H9 (cell line): ENCODE measurements at regions not wholly inside any gene's neighbourhood (a gene's known extent, or its start where the extent isn't known, plus 50 kb on each side); places are given as distances from the start of the nearest gene placed in this dataset.

Experiments
- DNase-seq: peaks from one replicate; pipeline ENCODE4 v3.0.0-alpha.2; 2017
- H2AFZ ChIP-seq: one replicate; pipeline ENCODE4 v1.6.1; 2013; ENCODE audit warnings: mild to moderate bottlenecking, low read length, control low read depth, moderate library complexity
- H2AK5ac ChIP-seq: 2 replicates; pipeline ENCODE4 v1.6.1; 2013; ENCODE audit warnings: low read length, control low read depth, mixed read lengths; ENCODE audit not compliant: insufficient read length
- H2BK120ac ChIP-seq: one replicate; pipeline ENCODE4 v1.6.1; 2013; ENCODE audit warnings: low read depth, mild to moderate bottlenecking, low read length, control low read depth, inconsistent platforms; ENCODE audit not compliant: poor library complexity, severe bottlenecking
- H2BK12ac ChIP-seq: 2 replicates; pipeline ENCODE4 v1.6.1; 2013; ENCODE audit warnings: low read length, control low read depth, mixed read lengths, low read depth; ENCODE audit not compliant: insufficient read length
- H2BK15ac ChIP-seq: 2 replicates; pipeline ENCODE4 v1.6.1; 2013; ENCODE audit warnings: low read depth, low read length, control low read depth
- H2BK20ac ChIP-seq: one replicate; pipeline ENCODE4 v1.6.1; 2013; ENCODE audit warnings: low read depth, mild to moderate bottlenecking, low read length, control low read depth, inconsistent platforms; ENCODE audit not compliant: poor library complexity, severe bottlenecking
- H2BK5ac ChIP-seq: 2 replicates; pipeline ENCODE4 v1.6.1; 2013; ENCODE audit warnings: low read length, control low read depth, mixed read lengths; ENCODE audit not compliant: insufficient read length
- H3K14ac ChIP-seq: 2 replicates; pipeline ENCODE4 v1.6.1; 2013; ENCODE audit warnings: low read length, control low read depth; ENCODE audit not compliant: insufficient read depth
- H3K18ac ChIP-seq: 2 replicates; pipeline ENCODE4 v1.6.1; 2013; ENCODE audit warnings: low read depth, mild to moderate bottlenecking, mixed read lengths, low read length, control low read depth; ENCODE audit not compliant: insufficient read length
- H3K23ac ChIP-seq: 2 replicates; pipeline ENCODE4 v1.6.1; 2013; ENCODE audit warnings: low read length, control low read depth, mixed read lengths, low read depth; ENCODE audit not compliant: insufficient read length
- H3K23me2 ChIP-seq: 2 replicates; pipeline ENCODE4 v1.6.1; 2013; ENCODE audit warnings: low read depth, mild to moderate bottlenecking, mixed read lengths, low read length, control low read depth; ENCODE audit not compliant: insufficient read length, poor library complexity, severe bottlenecking
- H3K27ac ChIP-seq: 2 replicates; pipeline ENCODE4 v1.5.1; 2013; ENCODE audit warnings: low read length, control low read depth, mixed read lengths, low read depth; ENCODE audit not compliant: insufficient read length
- H3K27me3 ChIP-seq: 2 replicates; pipeline ENCODE4 v1.6.1; 2013; ENCODE audit warnings: low read length, control low read depth, inconsistent platforms; ENCODE audit not compliant: insufficient read depth
- H3K4ac ChIP-seq: 2 replicates; pipeline ENCODE4 v1.6.1; 2013; ENCODE audit warnings: low read depth, mild to moderate bottlenecking, control low read depth, inconsistent platforms, low read length, moderate library complexity
- H3K4me1 ChIP-seq: 2 replicates; pipeline ENCODE4 v1.6.1; 2013; ENCODE audit warnings: low read length, control low read depth, inconsistent platforms; ENCODE audit not compliant: insufficient read depth
- H3K4me2 ChIP-seq: 2 replicates; pipeline ENCODE4 v1.6.1; 2013; ENCODE audit warnings: low read length, control low read depth, mixed read lengths; ENCODE audit not compliant: insufficient read length, insufficient read depth
- H3K56ac ChIP-seq: 2 replicates; pipeline ENCODE4 v1.6.1; 2013; ENCODE audit warnings: low read depth, mild to moderate bottlenecking, mixed read lengths, low read length, control low read depth; ENCODE audit not compliant: insufficient read length
- H3K79me1 ChIP-seq: 2 replicates; pipeline ENCODE4 v1.6.1; 2013; ENCODE audit warnings: low read depth, mild to moderate bottlenecking, moderate library complexity, low read length, control low read depth, inconsistent platforms; ENCODE audit not compliant: insufficient read depth, poor library complexity, severe bottlenecking
- H3K79me2 ChIP-seq: 2 replicates; pipeline ENCODE4 v1.6.1; 2013; ENCODE audit warnings: low read length, control low read depth, inconsistent platforms; ENCODE audit not compliant: insufficient read depth
- H3K9ac ChIP-seq: 2 replicates; pipeline ENCODE4 v1.6.1; 2013; ENCODE audit warnings: low read length, control low read depth, mixed read lengths; ENCODE audit not compliant: insufficient read length; ENCODE audit errors: extremely low read depth
- H3K9me3 ChIP-seq: one replicate; pipeline ENCODE4 v1.6.1; 2013; ENCODE audit warnings: low read depth, low read length, inconsistent platforms; ENCODE audit not compliant: control insufficient read depth
- H3T11ph ChIP-seq: one replicate; pipeline ENCODE4 v1.6.1; 2013; ENCODE audit warnings: mild to moderate bottlenecking, low read length, control low read depth, inconsistent platforms
- H4K20me1 ChIP-seq: one replicate; pipeline ENCODE4 v1.6.1; 2013; ENCODE audit not compliant: control insufficient read depth, insufficient read length, insufficient read depth
- H4K5ac ChIP-seq: 2 replicates; pipeline ENCODE4 v1.6.1; 2013; ENCODE audit warnings: low read depth, mild to moderate bottlenecking, mixed read lengths, low read length, control low read depth; ENCODE audit not compliant: insufficient read length
- H4K8ac ChIP-seq: replicated peaks from 2 replicates; pipeline ENCODE4 v1.6.1; 2013; ENCODE audit warnings: low read length, control low read depth, mixed read lengths, low read depth; ENCODE audit not compliant: insufficient read length
- H4K91ac ChIP-seq: 2 replicates; pipeline ENCODE4 v1.6.1; 2013; ENCODE audit warnings: low read depth, mild to moderate bottlenecking, moderate library complexity, mixed read lengths, low read length, control low read depth; ENCODE audit not compliant: insufficient read length
- H3K27ac Mint-ChIP-seq, 3 experiments: 2 replicates in 2 of 3; 3 replicates in 1 of 3; pipeline ENCODE4 v1.8.0; 2020 to 2021; ENCODE audit warnings: mixed read lengths in 3 of 3, mild to moderate bottlenecking in 1 of 3, moderate library complexity in 1 of 3
- H3K27me3 Mint-ChIP-seq: 2 replicates; pipeline ENCODE4 v1.8.0; 2021; ENCODE audit warnings: low read depth, mild to moderate bottlenecking, moderate library complexity, mixed read lengths
- H3K36me3 Mint-ChIP-seq, 3 experiments: 2 replicates in 2 of 3; 3 replicates in 1 of 3; pipeline ENCODE4 v1.8.0; 2020 to 2021; ENCODE audit warnings: low read depth in 3 of 3, mixed read lengths in 3 of 3; ENCODE audit not compliant: insufficient read depth in 1 of 3
- H3K4me1 Mint-ChIP-seq, 2 experiments: 2 replicates each; pipeline ENCODE4 v1.8.0; 2020; ENCODE audit warnings: mixed read lengths in 2 of 2
- H3K4me3 Mint-ChIP-seq, 2 experiments: 2 replicates in 1 of 2; 3 replicates in 1 of 2; pipeline ENCODE4 v1.8.0; 2020 to 2021; ENCODE audit warnings: mild to moderate bottlenecking in 2 of 2, mixed read lengths in 2 of 2, moderate library complexity in 1 of 2
- H3K9me3 Mint-ChIP-seq, 2 experiments: 2 replicates in 1 of 2; 3 replicates in 1 of 2; pipeline ENCODE4 v1.8.0; 2020; ENCODE audit warnings: mild to moderate bottlenecking in 2 of 2, mixed read lengths in 2 of 2, moderate library complexity in 1 of 2
- CTCF ChIP-seq: fragments of 200-600 bp; sonication (generic); conservative IDR thresholded peaks from 3 replicates; pipeline ENCODE4 v1.8.0; 2021; ENCODE audit warnings: antibody characterized with exemption, mild to moderate bottlenecking

GRCh38 chr7:69002416-69002815 lies 595.9 kb upstream of the AUTS2 start:
- Histone ChIP-seq H2AK5ac (no peak overlapping the region), H3K18ac (no peak overlapping the region), H4K91ac (no peak overlapping the region), H3K4me2 (no peak overlapping the region), H3K14ac (no peak overlapping the region), H4K8ac (no peak overlapping the region), H3T11ph (no peak overlapping the region), H2BK20ac (no peak overlapping the region), H2BK12ac (no peak overlapping the region), H3K56ac (no peak overlapping the region), H2AFZ (no peak overlapping the region), H3K4ac (no peak overlapping the region), H3K27me3 (no peaks in the 10 kb centered on the region), H4K20me1 (no peaks in the 10 kb centered on the region), H2BK120ac (no peak overlapping the region), H3K79me1 (no peaks in the 10 kb centered on the region), H2BK15ac (no peak overlapping the region), H3K9me3 (peaks cover 7% of the 10 kb centered on the region), H3K23me2 (no peaks in the 10 kb centered on the region), H3K4me1 (no peaks in the 10 kb centered on the region), H3K9ac (no peak overlapping the region), H3K79me2 (no peaks in the 10 kb centered on the region), H3K27ac (no peak overlapping the region), H3K23ac (no peak overlapping the region), H2BK5ac (no peak overlapping the region), H4K5ac (no peak overlapping the region)
- DNase-seq: no peak
- peaks cover 10 to 18% (median 12%) of the 10 kb centered on the region in 3 experiments for H3K36me3 Mint-ChIP-seq
- 0 out of 4 replicates have a peak, but pooled peaks cover 0 to 2% of the 10 kb centered on the region in 2 experiments for H3K4me1 Mint-ChIP-seq
- no peak for TF ChIP-seq CTCF
- peaks cover 4% of the 10 kb centered on the region; the same call in 1 of the 2 replicates for H3K27me3 Mint-ChIP-seq
- H3K9me3 Mint-ChIP-seq: peaks cover 19 to 34% of the 10 kb centered on the region in 2 experiments
- no peak overlapping the region for H3K4me3 Mint-ChIP-seq
- H3K27ac Mint-ChIP-seq: no peak overlapping the region
